IMR-90 (cell line): ENCODE measurements at regions not wholly inside any gene's neighbourhood (a gene's known extent, or its start where the extent isn't known, plus 50 kb on each side); places are given as distances from the start of the nearest gene placed in this dataset.

ENCODE experiments used
- ATAC-seq: fragments of 200-7000 bp; cut with Tn5 transposase; 2 replicates; pipeline ENCODE4 v1.9.1; 2020; ENCODE audit warnings: low read depth, mild to moderate bottlenecking, moderate library complexity
- BruUV-seq: library from RNA; stranded (reverse); fragments of 400-500 nt; replicated peaks from 2 replicates; lab custom pipeline; 2021; lab: Mats Ljungman, UMichigan
- CTCF ChIA-PET: fragments of 300-600 bp; formaldehyde crosslinking; extraction: SDS; loops from one replicate; lab custom pipeline; 2021; ENCODE audit warnings: antibody characterized with exemption; lab: Yijun Ruan, JAX
- POLR2A ChIA-PET: fragments of 300-600 bp; sonication (Branson Sonifier 250); formaldehyde crosslinking; loops from one replicate; lab custom pipeline; 2022; ENCODE audit warnings: antibody characterized with exemption; ENCODE audit not compliant: unreplicated experiment; lab: Charles Lee
- DNase-seq: peaks from one replicate; pipeline ENCODE4 v3.0.0; 2013
- H2AFZ ChIP-seq: replicated peaks from 2 replicates; pipeline ENCODE3; 2013; ENCODE audit warnings: low read length, mild to moderate bottlenecking; ENCODE audit not compliant: poor library complexity
- H2AK5ac ChIP-seq: 2 replicates; pipeline ENCODE4 v1.6.1; 2013; ENCODE audit warnings: low read depth, low read length, inconsistent platforms
- H2AK9ac ChIP-seq: replicated peaks from 2 replicates; pipeline ENCODE3; 2013; ENCODE audit warnings: mild to moderate bottlenecking, low read depth, low read length, moderate library complexity; ENCODE audit not compliant: poor library complexity
- H2BK120ac ChIP-seq: 2 replicates; pipeline ENCODE4 v1.6.1; 2013; ENCODE audit warnings: low read depth, low read length, inconsistent platforms
- H2BK15ac ChIP-seq: 3 replicates; pipeline ENCODE4 v1.6.1; 2013; ENCODE audit warnings: low read depth, low read length, inconsistent platforms
- H2BK20ac ChIP-seq: 2 replicates; pipeline ENCODE4 v1.6.1; 2013; ENCODE audit warnings: low read depth, mild to moderate bottlenecking, inconsistent platforms, low read length, moderate library complexity
- H2BK5ac ChIP-seq: 2 replicates; pipeline ENCODE4 v1.6.1; 2013; ENCODE audit warnings: mild to moderate bottlenecking, low read depth, low read length, inconsistent platforms; ENCODE audit not compliant: poor library complexity, severe bottlenecking
- H3K14ac ChIP-seq: replicated peaks from 2 replicates; pipeline ENCODE4 v1.6.1; 2013; ENCODE audit warnings: low read depth, low read length, inconsistent platforms
- H3K18ac ChIP-seq: 2 replicates; pipeline ENCODE4 v1.6.1; 2013; ENCODE audit warnings: low read depth, low read length, control low read depth
- H3K23ac ChIP-seq: 2 replicates; pipeline ENCODE4 v1.6.1; 2013; ENCODE audit warnings: low read depth, low read length, inconsistent platforms
- H3K27ac ChIP-seq: 2 replicates; pipeline ENCODE4 v1.5.1; 2013; ENCODE audit warnings: mild to moderate bottlenecking, control low read depth, low read length; ENCODE audit not compliant: insufficient read depth
- H3K27me3 ChIP-seq: 2 replicates; pipeline ENCODE4 v1.6.1; 2013; ENCODE audit warnings: low read length; ENCODE audit not compliant: control insufficient read depth, insufficient read depth
- H3K36me3 ChIP-seq: 2 replicates; pipeline ENCODE4 v1.6.1; 2013; ENCODE audit warnings: low read length, mixed read lengths; ENCODE audit not compliant: control insufficient read depth, insufficient read depth
- H3K4ac ChIP-seq: 2 replicates; pipeline ENCODE4 v1.6.1; 2013; ENCODE audit warnings: low read depth, low read length, inconsistent platforms
- H3K4me1 ChIP-seq: 2 replicates; pipeline ENCODE4 v1.6.1; 2013; ENCODE audit warnings: low read length, mixed read lengths; ENCODE audit not compliant: control insufficient read depth, insufficient read depth
- H3K4me2 ChIP-seq: 2 replicates; pipeline ENCODE4 v1.6.1; 2013; ENCODE audit warnings: low read depth, mild to moderate bottlenecking, control low read depth, low read length, moderate library complexity
- H3K4me3 ChIP-seq: 2 replicates; pipeline ENCODE4 v1.5.1; 2013; ENCODE audit warnings: low read depth, mild to moderate bottlenecking, control low read depth, low read length, moderate library complexity; ENCODE audit not compliant: insufficient read depth
- H3K56ac ChIP-seq: 2 replicates; pipeline ENCODE4 v1.6.1; 2013; ENCODE audit warnings: low read length, inconsistent platforms; ENCODE audit not compliant: insufficient read depth; ENCODE audit errors: extremely low read depth
- H3K79me1 ChIP-seq, 2 experiments: 2 replicates each; pipeline ENCODE4 v1.6.1; 2013; ENCODE audit warnings: low read length in 2 of 2, inconsistent platforms in 1 of 2, low read depth in 1 of 2
- H3K9ac ChIP-seq: 2 replicates; pipeline ENCODE4 v1.6.1; 2013; ENCODE audit warnings: low read depth, low read length, control low read depth
- H3K9me1 ChIP-seq: 2 replicates; pipeline ENCODE4 v1.6.1; 2013; ENCODE audit warnings: low read length, inconsistent platforms; ENCODE audit not compliant: insufficient read depth
- H3K9me3 ChIP-seq: 2 replicates; pipeline ENCODE4 v1.6.1; 2013; ENCODE audit warnings: low read length; ENCODE audit not compliant: control insufficient read depth, insufficient read depth
- H4K20me1 ChIP-seq: 2 replicates; pipeline ENCODE4 v1.6.1; 2013; ENCODE audit warnings: low read length, inconsistent platforms; ENCODE audit not compliant: insufficient read depth
- H4K5ac ChIP-seq: 2 replicates; pipeline ENCODE4 v1.6.1; 2013; ENCODE audit warnings: mild to moderate bottlenecking, low read depth, low read length, control low read depth
- H4K8ac ChIP-seq, 2 experiments: 2 replicates each; pipeline ENCODE4 v1.6.1; 2013; ENCODE audit warnings: low read depth in 2 of 2, low read length in 2 of 2, control low read depth in 1 of 2, inconsistent platforms in 1 of 2
- H4K91ac ChIP-seq: 2 replicates; pipeline ENCODE4 v1.6.1; 2013; ENCODE audit warnings: low read depth, low read length, inconsistent platforms; ENCODE audit not compliant: insufficient read depth
- CEBPB ChIP-seq: IDR thresholded peaks from 2 replicates; pipeline ENCODE4 v1.6.1; 2012; ENCODE audit warnings: low read depth, low read length, improper control_type of control experiment
- FOS ChIP-seq: fragments of 150-350 bp; IDR thresholded peaks from 2 replicates; pipeline ENCODE4 v1.6.1; 2016; ENCODE audit warnings: low read depth, low read length
- MAFK ChIP-seq: IDR thresholded peaks from 2 replicates; pipeline ENCODE4 v1.6.1; 2012; ENCODE audit warnings: low read depth, low read length, improper control_type of control experiment
- MXI1 ChIP-seq: IDR thresholded peaks from 2 replicates; pipeline ENCODE4 v1.6.1; 2012; ENCODE audit warnings: low read depth, mild to moderate bottlenecking, low read length, moderate library complexity, borderline replicate concordance
- NFE2L2 ChIP-seq: fragments of 150-350 bp; IDR thresholded peaks from 2 replicates; pipeline ENCODE4 v1.6.1; 2016; ENCODE audit warnings: low read depth, mild to moderate bottlenecking, low read length
- RFX5 ChIP-seq: IDR thresholded peaks from 2 replicates; pipeline ENCODE4 v1.8.0; 2012; ENCODE audit warnings: low read depth, mild to moderate bottlenecking, low read length, moderate library complexity
- WGBS, 2 experiments: methylation state at CpG; one replicate each; pipeline versions ENCODE4 v1.1.5 to v1.1.7; 2013; ENCODE audit warnings: missing lambda C conversion rate in 2 of 2; ENCODE audit not compliant: insufficient read length in 1 of 2; ENCODE audit errors: extremely low coverage in 2 of 2; 5-methylcytosine and 5-hydroxymethylcytosine counted together
- dilution Hi-C: fragments of 300-500 bp; cut with HindIII; formaldehyde crosslinking; loops from one replicate; pipeline ENCODE4 v1.14.3; 2018; ENCODE audit warnings: low sequenced_read_pairs; ENCODE audit not compliant: unreplicated experiment
- in situ Hi-C: fragments of 300-500 bp; cut with MboI; formaldehyde crosslinking; loops from 3 replicates; pipeline ENCODE4 v1.14.3; 2019; ENCODE audit warnings: low sequenced_read_pairs, inconsistent platforms, mixed read lengths
- intact Hi-C: fragments of 100-400 bp; cut with micrococcal nuclease; formaldehyde crosslinking; loops from 2 replicates; pipeline ENCODE4 v1.10.0; 2022
- TF ChIP-seq, protein P1 (sequence below): conservative IDR thresholded peaks from 2 replicates; pipeline ENCODE4 v1.5.1; 2012; ENCODE audit warnings: mild to moderate bottlenecking, low read depth, low read length, improper control_type of control experiment
- TF ChIP-seq, protein P2 (sequence below): fragments of 150-350 bp; IDR thresholded peaks from 2 replicates; pipeline ENCODE4 v1.6.1; 2017; ENCODE audit warnings: mild to moderate bottlenecking, antibody characterized with exemption, low read length, low read depth

DNA sequence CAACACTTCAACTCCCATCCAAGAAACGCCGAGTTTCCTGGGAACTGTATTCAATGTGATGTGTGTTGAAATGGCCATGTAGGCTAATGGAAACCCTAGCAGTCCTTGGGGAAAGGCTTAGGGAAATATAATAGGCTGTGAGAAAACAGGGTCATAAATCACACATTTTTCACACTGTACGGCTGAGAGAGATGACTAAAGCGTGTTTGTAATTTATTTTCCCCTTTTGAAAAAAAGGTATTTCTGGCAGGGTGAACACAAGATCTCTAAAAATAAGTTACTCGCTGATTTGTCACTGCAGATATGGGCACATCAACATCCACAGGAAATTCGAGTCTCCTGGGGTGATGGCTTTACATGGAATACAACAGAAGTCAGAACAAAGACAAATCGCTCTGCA lies 109.6 kb upstream of the ST6GAL2 start:
- BruUV-seq: no TSS peak
- H3K36me3 ChIP-seq: no peaks in the 10 kb centered on the region
- no peaks in the 10 kb centered on the region for H3K4me1 ChIP-seq
- H2BK20ac ChIP-seq: no peak overlapping the region
- no peak overlapping the region for H3K4ac ChIP-seq
- H2BK120ac ChIP-seq: no peak overlapping the region
- intact Hi-C loops: no loop called here
- H2BK15ac ChIP-seq: no peak overlapping the region
- no peak overlapping the region for H3K14ac ChIP-seq
- dilution Hi-C loops: no loop called here
- H2AFZ ChIP-seq: no peak overlapping the region
- H3K79me1 ChIP-seq: no peaks in the 10 kb centered on the region
- TF ChIP-seq, protein P1, sequence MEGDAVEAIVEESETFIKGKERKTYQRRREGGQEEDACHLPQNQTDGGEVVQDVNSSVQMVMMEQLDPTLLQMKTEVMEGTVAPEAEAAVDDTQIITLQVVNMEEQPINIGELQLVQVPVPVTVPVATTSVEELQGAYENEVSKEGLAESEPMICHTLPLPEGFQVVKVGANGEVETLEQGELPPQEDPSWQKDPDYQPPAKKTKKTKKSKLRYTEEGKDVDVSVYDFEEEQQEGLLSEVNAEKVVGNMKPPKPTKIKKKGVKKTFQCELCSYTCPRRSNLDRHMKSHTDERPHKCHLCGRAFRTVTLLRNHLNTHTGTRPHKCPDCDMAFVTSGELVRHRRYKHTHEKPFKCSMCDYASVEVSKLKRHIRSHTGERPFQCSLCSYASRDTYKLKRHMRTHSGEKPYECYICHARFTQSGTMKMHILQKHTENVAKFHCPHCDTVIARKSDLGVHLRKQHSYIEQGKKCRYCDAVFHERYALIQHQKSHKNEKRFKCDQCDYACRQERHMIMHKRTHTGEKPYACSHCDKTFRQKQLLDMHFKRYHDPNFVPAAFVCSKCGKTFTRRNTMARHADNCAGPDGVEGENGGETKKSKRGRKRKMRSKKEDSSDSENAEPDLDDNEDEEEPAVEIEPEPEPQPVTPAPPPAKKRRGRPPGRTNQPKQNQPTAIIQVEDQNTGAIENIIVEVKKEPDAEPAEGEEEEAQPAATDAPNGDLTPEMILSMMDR: no peak
- TF ChIP-seq MXI1: no peak
- no peak for TF ChIP-seq NFE2L2
- TF ChIP-seq FOS: no peak
- no peak for TF ChIP-seq RFX5
- no peak for TF ChIP-seq CEBPB
- TF ChIP-seq, protein P2, sequence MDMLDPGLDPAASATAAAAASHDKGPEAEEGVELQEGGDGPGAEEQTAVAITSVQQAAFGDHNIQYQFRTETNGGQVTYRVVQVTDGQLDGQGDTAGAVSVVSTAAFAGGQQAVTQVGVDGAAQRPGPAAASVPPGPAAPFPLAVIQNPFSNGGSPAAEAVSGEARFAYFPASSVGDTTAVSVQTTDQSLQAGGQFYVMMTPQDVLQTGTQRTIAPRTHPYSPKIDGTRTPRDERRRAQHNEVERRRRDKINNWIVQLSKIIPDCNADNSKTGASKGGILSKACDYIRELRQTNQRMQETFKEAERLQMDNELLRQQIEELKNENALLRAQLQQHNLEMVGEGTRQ: no peak
- no peak for TF ChIP-seq MAFK
- H3K23ac ChIP-seq: no peak overlapping the region
- H4K5ac ChIP-seq: no peak overlapping the region
- no peak for ATAC-seq
- no CpG with 5 or more reads among the region's 7 CpGs for WGBS, 2 experiments
- H3K9ac ChIP-seq: no peak overlapping the region
- H2AK5ac ChIP-seq: no peak overlapping the region
- no peak overlapping the region for H2BK5ac ChIP-seq
- no peaks in the 10 kb centered on the region for H4K20me1 ChIP-seq
- no peak overlapping the region for H3K4me3 ChIP-seq
- no peak overlapping the region for H2AK9ac ChIP-seq
- H3K9me3 ChIP-seq: peaks cover 23% of the 10 kb centered on the region
- H3K27ac ChIP-seq: no peak overlapping the region
- in situ Hi-C loops: no loop called here
- no peak overlapping the region for H3K56ac ChIP-seq
- H3K4me2 ChIP-seq: no peak overlapping the region
- no peaks in the 10 kb centered on the region for H3K9me1 ChIP-seq
- ChIA-PET CTCF (no interaction called here), POLR2A (no interaction called here)
- no peaks in the 10 kb centered on the region for H3K27me3 ChIP-seq
- H3K18ac ChIP-seq: no peak overlapping the region
- H4K8ac ChIP-seq: no peak overlapping the region
- no peak for DNase-seq
- no peak overlapping the region for H4K91ac ChIP-seq
